Esophagus muscularis mucosa (tissue), 3 donors: ENCODE measurements at regions not wholly inside any gene's neighbourhood (a gene's known extent, or its start where the extent isn't known, plus 50 kb on each side); places are given as distances from the start of the nearest gene placed in this dataset.
"Not testable (repeated sequence)": the region's sequence is repeated elsewhere in the genome, so short reads cannot be mapped to it uniquely, and the experiment has no call there.

Experiments used
- POLR2A ChIP-seq: fragments of 450-650 bp; IDR thresholded peaks from one replicate; pipeline ENCODE4 v1.6.1; 2017; ENCODE audit warnings: antibody characterized with exemption, moderate library complexity, mild to moderate bottlenecking, low read depth
- POLR2AphosphoS5 ChIP-seq, 2 donors: sonication (generic); formaldehyde crosslinking; IDR thresholded peaks; one replicate each; pipeline ENCODE4 v1.6.1; 2017; ENCODE audit warnings: antibody characterized with exemption in 2 of 2
- TF ChIP-seq, protein P1 (sequence below), 3 experiments: fragments of 200-600 bp in 2 of 3; fragments of 450-650 bp in 1 of 3; sonication (generic) in 2 of 3; IDR thresholded peaks; one replicate each; pipeline ENCODE4 v1.5.1; 2017 to 2019; ENCODE audit warnings: antibody characterized with exemption in 3 of 3, mild to moderate bottlenecking in 2 of 3, moderate library complexity in 1 of 3

DNA sequence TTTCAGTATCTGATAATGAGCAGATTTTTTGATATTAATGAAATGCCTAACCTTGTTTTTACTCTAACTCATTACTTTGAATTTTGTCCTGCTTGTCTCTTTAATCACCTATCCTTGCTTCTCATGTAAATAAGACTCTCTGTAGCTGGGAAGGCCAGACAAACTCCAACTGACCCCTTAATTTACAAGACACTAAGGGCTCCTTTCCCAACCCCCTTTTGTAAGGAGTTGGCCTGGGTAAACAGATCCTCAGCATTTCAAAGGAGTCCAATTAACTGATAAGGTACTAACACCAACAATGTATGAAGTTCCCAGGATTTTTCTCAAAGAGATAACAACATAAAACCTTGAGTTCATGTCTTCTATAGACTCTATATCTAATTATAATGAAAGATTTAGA lies 919.3 kb upstream of the AMELY start:
- TF ChIP-seq POLR2A; POLR2AphosphoS5 (IDR thresholded peaks at IDR 0.05): not testable (repeated sequence)
- TF ChIP-seq, protein P1, sequence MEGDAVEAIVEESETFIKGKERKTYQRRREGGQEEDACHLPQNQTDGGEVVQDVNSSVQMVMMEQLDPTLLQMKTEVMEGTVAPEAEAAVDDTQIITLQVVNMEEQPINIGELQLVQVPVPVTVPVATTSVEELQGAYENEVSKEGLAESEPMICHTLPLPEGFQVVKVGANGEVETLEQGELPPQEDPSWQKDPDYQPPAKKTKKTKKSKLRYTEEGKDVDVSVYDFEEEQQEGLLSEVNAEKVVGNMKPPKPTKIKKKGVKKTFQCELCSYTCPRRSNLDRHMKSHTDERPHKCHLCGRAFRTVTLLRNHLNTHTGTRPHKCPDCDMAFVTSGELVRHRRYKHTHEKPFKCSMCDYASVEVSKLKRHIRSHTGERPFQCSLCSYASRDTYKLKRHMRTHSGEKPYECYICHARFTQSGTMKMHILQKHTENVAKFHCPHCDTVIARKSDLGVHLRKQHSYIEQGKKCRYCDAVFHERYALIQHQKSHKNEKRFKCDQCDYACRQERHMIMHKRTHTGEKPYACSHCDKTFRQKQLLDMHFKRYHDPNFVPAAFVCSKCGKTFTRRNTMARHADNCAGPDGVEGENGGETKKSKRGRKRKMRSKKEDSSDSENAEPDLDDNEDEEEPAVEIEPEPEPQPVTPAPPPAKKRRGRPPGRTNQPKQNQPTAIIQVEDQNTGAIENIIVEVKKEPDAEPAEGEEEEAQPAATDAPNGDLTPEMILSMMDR (IDR thresholded peaks at IDR 0.05) = not testable (repeated sequence)
